Uterus (tissue), 3 donors: ENCODE measurements at regions not wholly inside any gene's neighbourhood (a gene's known extent, or its start where the extent isn't known, plus 50 kb on each side); places are given as distances from the start of the nearest gene placed in this dataset.

ENCODE experiments used
- DNase-seq, 2 donors: peaks; one replicate each; pipeline ENCODE4 v3.0.0-alpha.2; 2019 to 2020
- H3K27ac ChIP-seq, 2 donors: fragments of 200-600 bp; sonication (generic); 1 replicate in 1 of 2; 2 replicates in 1 of 2; pipeline ENCODE4 v1.5.1; 2016 to 2018
- H3K27me3 ChIP-seq, 2 donors: fragments of 200-600 bp; sonication (generic); one replicate each; pipeline ENCODE4 v1.5.1; 2018 to 2019; ENCODE audit warnings: control low read depth in 1 of 2
- H3K36me3 ChIP-seq, 2 donors: fragments of 200-600 bp; sonication (generic); one replicate each; pipeline ENCODE4 v1.5.1; 2019; ENCODE audit warnings: control low read depth in 1 of 2
- H3K4me1 ChIP-seq, 2 donors: fragments of 200-600 bp; sonication (generic); one replicate each; pipeline ENCODE4 v1.5.1; 2018 to 2019; ENCODE audit warnings: control low read depth in 1 of 2
- H3K4me3 ChIP-seq, 2 donors: fragments of 200-600 bp; sonication (generic); 1 replicate in 1 of 2; 2 replicates in 1 of 2; pipeline ENCODE4 v1.5.1; 2018 to 2019; ENCODE audit warnings: mild to moderate bottlenecking in 1 of 2
- H3K9me3 ChIP-seq, 2 donors: fragments of 200-600 bp; sonication (generic); one replicate each; pipeline ENCODE4 v1.5.1; 2019; ENCODE audit warnings: control low read depth in 1 of 2
- CTCF ChIP-seq, 4 experiments: fragments of 200-600 bp in 2 of 4; fragments of 450-650 bp in 2 of 4; sonication (generic) in 2 of 4; IDR thresholded peaks; one replicate each; pipeline ENCODE4 v1.5.1; 2016 to 2019; ENCODE audit warnings: antibody characterized with exemption in 4 of 4, mild to moderate bottlenecking in 2 of 4, moderate library complexity in 1 of 4
- POLR2A ChIP-seq, 2 donors: fragments of 450-650 bp; IDR thresholded peaks; one replicate each; pipeline ENCODE4 v1.6.1; 2016; ENCODE audit warnings: antibody characterized with exemption in 2 of 2, mild to moderate bottlenecking in 1 of 2, moderate library complexity in 1 of 2
- intact Hi-C: fragments of 100-400 bp; cut with DNase I; formaldehyde crosslinking; loops from one replicate; pipeline ENCODE4 v1.15.1; 2023; ENCODE audit warnings: low total_unique reads
- donor health status: DM: yes; HTN: yes; CAD: no.

GRCh38 chr20:52830598-52830997, 141.6 kb upstream of the TSHZ2 start:
- intact Hi-C loops: no loop called here
- DNase-seq: no peak
- Histone ChIP-seq H3K36me3 (no peaks in the 10 kb centered on the region), H3K27ac (no peak overlapping the region), H3K9me3 (peaks cover 0 to 5% of the 10 kb centered on the region in 2 donors), H3K4me1 (no peaks in the 10 kb centered on the region), H3K27me3 (no peaks in the 10 kb centered on the region), H3K4me3 (no peak overlapping the region)
- TF ChIP-seq CTCF (IDR thresholded peaks at IDR 0.05) (no peak), POLR2A (IDR thresholded peaks at IDR 0.05) (no peak)

- no peak for DNase-seq
- H3K27ac ChIP-seq: no peak overlapping the region
- no peaks in the 10 kb centered on the region for H3K36me3 ChIP-seq
- intact Hi-C loops: no loop called here
- H3K4me1 ChIP-seq: no peaks in the 10 kb centered on the region
- H3K9me3 ChIP-seq: peaks cover 0 to 5% of the 10 kb centered on the region in 2 donors
- no peak overlapping the region for H3K4me3 ChIP-seq
- TF ChIP-seq CTCF (IDR thresholded peaks at IDR 0.05) (no peak), POLR2A (IDR thresholded peaks at IDR 0.05) (no peak)
- H3K27me3 ChIP-seq: no peaks in the 10 kb centered on the region
These were observed 143.0 kb upstream of the TSHZ2 start for GRCh38 chr20:52829111-52829510.

- Histone ChIP-seq H3K4me1 (no peaks in the 10 kb centered on the region), H3K36me3 (no peaks in the 10 kb centered on the region), H3K27ac (no peak overlapping the region)
These were observed 144.0 kb upstream of the TSHZ2 start for GRCh38 chr20:52828199-52828598.

GRCh38 chr20:52826722-52827121, 145.4 kb upstream of the TSHZ2 start:
- no peak for TF ChIP-seq CTCF (IDR thresholded peaks at IDR 0.05)
- no peak for TF ChIP-seq POLR2A (IDR thresholded peaks at IDR 0.05)
- no peak for DNase-seq
- no peaks in the 10 kb centered on the region for H3K36me3 ChIP-seq
- H3K27me3 ChIP-seq: no peaks in the 10 kb centered on the region
- H3K4me1 ChIP-seq: no peaks in the 10 kb centered on the region
- no peak overlapping the region for H3K27ac ChIP-seq
- H3K4me3 ChIP-seq: no peak overlapping the region
- peaks cover 0 to 5% of the 10 kb centered on the region in 2 donors for H3K9me3 ChIP-seq
- intact Hi-C loops: no loop called here

More at GRCh38 chr20:52828199-52828598, 144.0 kb upstream of the TSHZ2 start:
- TF ChIP-seq CTCF (IDR thresholded peaks at IDR 0.05): no peak
- TF ChIP-seq POLR2A (IDR thresholded peaks at IDR 0.05): no peak
- H3K9me3 ChIP-seq: peaks cover 0 to 5% of the 10 kb centered on the region in 2 donors
- intact Hi-C loops: no loop called here
- no peak for DNase-seq
- H3K27me3 ChIP-seq: no peaks in the 10 kb centered on the region
- no peak overlapping the region for H3K4me3 ChIP-seq

GRCh38 chr20:52826321-52826720, 145.8 kb upstream of the TSHZ2 start:
- H3K36me3 ChIP-seq: no peaks in the 10 kb centered on the region
- no peaks in the 10 kb centered on the region for H3K4me1 ChIP-seq
- H3K27me3 ChIP-seq: no peaks in the 10 kb centered on the region
- H3K27ac ChIP-seq: no peak overlapping the region
- no peak for DNase-seq
- no peak overlapping the region for H3K4me3 ChIP-seq
- intact Hi-C loops: no loop called here
- TF ChIP-seq CTCF (IDR thresholded peaks at IDR 0.05): no peak
- TF ChIP-seq POLR2A (IDR thresholded peaks at IDR 0.05): no peak
- peaks cover 0 to 5% of the 10 kb centered on the region in 2 donors for H3K9me3 ChIP-seq
